SK-N-SH treated with all-trans-retinoic acid at 6 μM for 48 hours (cell line): ENCODE measurements at regions not wholly inside any gene's neighbourhood (a gene's known extent, or its start where the extent isn't known, plus 50 kb on each side); places are given as distances from the start of the nearest gene placed in this dataset.

Experiments
- ATAC-seq: fragments of 200-7000 bp; cut with Tn5 transposase; 3 replicates; pipeline ENCODE4 v1.9.1; 2020; ENCODE audit warnings: mild to moderate bottlenecking, moderate library complexity
- ARNTL ChIP-seq: fragments of 450-650 bp; formaldehyde crosslinking; IDR thresholded peaks from 2 replicates; pipeline ENCODE4 v1.5.0; 2020; ENCODE audit warnings: low read depth, mild to moderate bottlenecking, moderate library complexity, borderline replicate concordance
- BACH2 ChIP-seq: fragments of 250-450 bp; sonication (Bioruptor Pico); IDR thresholded peaks from 2 replicates; pipeline ENCODE4 v1.9.0; 2021; ENCODE audit warnings: mild to moderate bottlenecking, borderline replicate concordance
- CREB5 ChIP-seq: fragments of 250-450 bp; sonication (Bioruptor Pico); IDR thresholded peaks from 2 replicates; pipeline ENCODE4 v1.5.1; 2020; ENCODE audit warnings: low read depth, mild to moderate bottlenecking, moderate library complexity
- CSDC2 ChIP-seq: fragments of 250-450 bp; sonication (Bioruptor Pico); IDR thresholded peaks from 2 replicates; pipeline ENCODE4 v1.5.0; 2020; ENCODE audit warnings: mild to moderate bottlenecking, moderate library complexity
- CSRNP3 ChIP-seq: fragments of 250-450 bp; sonication (Bioruptor Pico); IDR thresholded peaks from 2 replicates; pipeline ENCODE4 v1.5.1; 2021; ENCODE audit warnings: mild to moderate bottlenecking, moderate library complexity
- ESRRG ChIP-seq: fragments of 250-450 bp; sonication (Bioruptor Pico); IDR thresholded peaks from 2 replicates; pipeline ENCODE4 v1.6.1; 2021; ENCODE audit warnings: mild to moderate bottlenecking
- GLIS3 ChIP-seq: fragments of 250-450 bp; sonication (Bioruptor Pico); IDR thresholded peaks from 2 replicates; pipeline ENCODE4 v1.5.0; 2020; ENCODE audit warnings: mild to moderate bottlenecking, moderate library complexity
- ISL1 ChIP-seq: fragments of 250-450 bp; sonication (Bioruptor Pico); IDR thresholded peaks from 2 replicates; pipeline ENCODE4 v2.1.2; 2022; ENCODE audit warnings: mild to moderate bottlenecking, moderate library complexity
- OSR1 ChIP-seq: fragments of 250-450 bp; sonication (Bioruptor Pico); IDR thresholded peaks from 2 replicates; pipeline ENCODE4 v1.8.0; 2022; ENCODE audit warnings: moderate library complexity, mild to moderate bottlenecking, inconsistent platforms
- PATZ1 ChIP-seq: fragments of 250-450 bp; sonication (Bioruptor Pico); IDR thresholded peaks from 2 replicates; pipeline ENCODE4 v1.8.0; 2020; ENCODE audit warnings: mild to moderate bottlenecking, moderate library complexity, borderline replicate concordance
- PPARA ChIP-seq: fragments of 250-450 bp; sonication (Bioruptor Pico); IDR thresholded peaks from 2 replicates; pipeline ENCODE4 v1.5.0; 2020; ENCODE audit warnings: mild to moderate bottlenecking, borderline replicate concordance
- RARB ChIP-seq: fragments of 250-450 bp; sonication (Bioruptor Pico); IDR thresholded peaks from 2 replicates; pipeline ENCODE4 v1.8.0; 2021; ENCODE audit warnings: mild to moderate bottlenecking, moderate library complexity
- TCF4 ChIP-seq: fragments of 250-450 bp; sonication (Bioruptor Pico); IDR thresholded peaks from 2 replicates; pipeline ENCODE4 v1.8.0; 2021; ENCODE audit warnings: mild to moderate bottlenecking, moderate library complexity, borderline replicate concordance
- TOX ChIP-seq: fragments of 250-450 bp; sonication (Bioruptor Pico); IDR thresholded peaks from 2 replicates; pipeline ENCODE4 v1.8.0; 2021; ENCODE audit warnings: mild to moderate bottlenecking, moderate library complexity, borderline replicate concordance
- TSHZ2 ChIP-seq: fragments of 250-450 bp; sonication (Bioruptor Pico); IDR thresholded peaks from 2 replicates; pipeline ENCODE4 v1.5.0; 2020; ENCODE audit warnings: mild to moderate bottlenecking, moderate library complexity
- ZC3H10 ChIP-seq: fragments of 250-450 bp; sonication (Bioruptor Pico); IDR thresholded peaks from 2 replicates; pipeline ENCODE4 v1.5.1; 2021; ENCODE audit warnings: mild to moderate bottlenecking, moderate library complexity
- ZFP3 ChIP-seq: fragments of 250-450 bp; sonication (Bioruptor Pico); IDR thresholded peaks from 2 replicates; pipeline ENCODE4 v1.5.0; 2020; ENCODE audit warnings: mild to moderate bottlenecking, moderate library complexity
- ZFP30 ChIP-seq: fragments of 450-650 bp; formaldehyde crosslinking; IDR thresholded peaks from 2 replicates; pipeline ENCODE4 v1.5.0; 2022; ENCODE audit warnings: mild to moderate bottlenecking, moderate library complexity
- ZNF565 ChIP-seq: fragments of 450-650 bp; formaldehyde crosslinking; conservative IDR thresholded peaks from 2 replicates; pipeline ENCODE4 v1.5.0; 2020; ENCODE audit warnings: low read depth, mild to moderate bottlenecking, moderate library complexity
- ZNF70 ChIP-seq: fragments of 450-650 bp; formaldehyde crosslinking; IDR thresholded peaks from 2 replicates; pipeline ENCODE4 v1.5.0; 2020; ENCODE audit warnings: mild to moderate bottlenecking, moderate library complexity
- ZNF8 ChIP-seq: fragments of 450-650 bp; formaldehyde crosslinking; IDR thresholded peaks from 2 replicates; pipeline ENCODE4 v1.5.0; 2020; ENCODE audit warnings: mild to moderate bottlenecking, moderate library complexity

- TF ChIP-seq ZNF8 (CRISPR knock-in tag), result no peak
- no peak for TF ChIP-seq CREB5 (CRISPR knock-in tag)
- TF ChIP-seq ZNF70 (CRISPR knock-in tag), result no peak
- TF ChIP-seq ZFP30 (CRISPR knock-in tag), result no peak
- TF ChIP-seq BACH2 (CRISPR knock-in tag), result no peak
- TF ChIP-seq TCF4 (CRISPR knock-in tag), result no peak
- no peak for TF ChIP-seq CSRNP3
- TF ChIP-seq RARB (CRISPR knock-in tag), result no peak
- no peak for TF ChIP-seq ZC3H10 (CRISPR knock-in tag)
- no peak for TF ChIP-seq ISL1 (CRISPR knock-in tag)
- no peak for TF ChIP-seq OSR1
- no peak for TF ChIP-seq GLIS3 (CRISPR knock-in tag)
- no peak for TF ChIP-seq TSHZ2 (CRISPR knock-in tag)
- TF ChIP-seq ARNTL (CRISPR knock-in tag), result no peak
- no peak for TF ChIP-seq PATZ1
- TF ChIP-seq ZNF565 (CRISPR knock-in tag), result no peak
- TF ChIP-seq CSDC2 (CRISPR knock-in tag), result no peak
- TF ChIP-seq PPARA (CRISPR knock-in tag), result no peak
- no peak for TF ChIP-seq ZFP3 (CRISPR knock-in tag)
- no peak for TF ChIP-seq ESRRG
- no peak for ATAC-seq
Measured at GRCh38 chrX:39875834-39876628, 221.7 kb downstream of the BCOR start.

- ATAC-seq, result no peak
- TF ChIP-seq TCF4 (CRISPR knock-in tag), result no peak
- no peak for TF ChIP-seq ISL1 (CRISPR knock-in tag)
- no peak for TF ChIP-seq CSRNP3
- TF ChIP-seq ZNF70 (CRISPR knock-in tag), result no peak
- TF ChIP-seq PATZ1, result no peak
- TF ChIP-seq PPARA (CRISPR knock-in tag), result no peak
- no peak for TF ChIP-seq GLIS3 (CRISPR knock-in tag)
- TF ChIP-seq ZNF8 (CRISPR knock-in tag), result no peak
- no peak for TF ChIP-seq ZFP3 (CRISPR knock-in tag)
- no peak for TF ChIP-seq BACH2 (CRISPR knock-in tag)
- no peak for TF ChIP-seq ZC3H10 (CRISPR knock-in tag)
- no peak for TF ChIP-seq ZNF565 (CRISPR knock-in tag)
- no peak for TF ChIP-seq ESRRG
- no peak for TF ChIP-seq TOX (CRISPR knock-in tag)
- no peak for TF ChIP-seq OSR1
- no peak for TF ChIP-seq RARB (CRISPR knock-in tag)
Measured at GRCh38 chrX:39877905-39878304, 219.9 kb downstream of the BCOR start.
